PFSK-1 (cell line): ENCODE measurements at regions not wholly inside any gene's neighbourhood (a gene's known extent, or its start where the extent isn't known, plus 50 kb on each side); places are given as distances from the start of the nearest gene placed in this dataset.

Experiments used
- FOXP2 ChIP-seq: optimal IDR thresholded peaks from 2 replicates; pipeline ENCODE3; 2011; ENCODE audit warnings: borderline replicate concordance, control low read depth, inconsistent platforms; ENCODE audit not compliant: insufficient read depth; ENCODE audit errors: extremely low read length, extremely low read depth
- POLR2AphosphoS5 ChIP-seq: IDR thresholded peaks from 2 replicates; pipeline ENCODE4 v1.6.1; 2012; ENCODE audit warnings: low read depth, mild to moderate bottlenecking, control low read depth, low read length, moderate library complexity
- REST ChIP-seq, 2 experiments: IDR thresholded peaks; 2 replicates each; pipeline versions ENCODE4 v1.6.1 to v1.8.0; 2011 to 2012; ENCODE audit warnings: low read depth in 2 of 2, low read length in 2 of 2, control low read depth in 1 of 2, inconsistent platforms in 1 of 2, mild to moderate bottlenecking in 1 of 2, moderate library complexity in 1 of 2; ENCODE audit not compliant: insufficient read depth in 1 of 2
- SIN3A ChIP-seq: IDR thresholded peaks from 2 replicates; pipeline ENCODE4 v1.6.1; 2012; ENCODE audit warnings: mild to moderate bottlenecking, low read length, moderate library complexity, borderline replicate concordance; ENCODE audit not compliant: insufficient read depth
- TAF1 ChIP-seq: IDR thresholded peaks from 2 replicates; pipeline ENCODE4 v1.6.1; 2012; ENCODE audit warnings: low read length, control low read depth, borderline replicate concordance; ENCODE audit not compliant: insufficient read depth

- TF ChIP-seq POLR2AphosphoS5 (no peak), SIN3A (no peak), FOXP2 (no peak), TAF1 (no peak), REST (IDR thresholded peaks at IDR 0.05; ENCODE audit: insufficient read depth in 1 of 2, low read depth in 2 of 2, low read length in 2 of 2) (no peak)
Measured at GRCh38 chr5:91849069-91849468, 466.0 kb upstream of the ARRDC3 start.

DNA sequence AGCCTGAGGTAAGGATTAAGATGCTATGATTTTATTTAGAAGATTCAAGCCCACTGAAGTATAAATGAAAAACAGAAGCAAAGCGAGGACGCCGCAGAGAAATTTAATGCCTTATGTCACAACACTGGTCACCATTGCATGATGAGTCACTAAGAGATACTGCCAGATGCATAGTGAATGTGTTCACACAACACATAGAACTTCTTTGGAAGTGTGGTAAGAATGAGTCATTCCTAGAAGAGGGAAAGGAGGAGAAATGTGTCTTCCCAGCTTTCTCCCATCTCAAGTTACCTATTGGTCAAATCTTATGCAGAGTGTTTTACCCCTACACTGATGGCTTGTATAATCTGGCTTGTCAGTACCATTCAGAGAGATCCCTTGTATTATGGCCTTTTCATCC lies 465.3 kb upstream of the ARRDC3 start:
- TF ChIP-seq TAF1 (no peak), REST (IDR thresholded peaks at IDR 0.05; ENCODE audit: insufficient read depth in 1 of 2, low read depth in 2 of 2, low read length in 2 of 2) (no peak), POLR2AphosphoS5 (no peak), FOXP2 (no peak), SIN3A (no peak)

DNA sequence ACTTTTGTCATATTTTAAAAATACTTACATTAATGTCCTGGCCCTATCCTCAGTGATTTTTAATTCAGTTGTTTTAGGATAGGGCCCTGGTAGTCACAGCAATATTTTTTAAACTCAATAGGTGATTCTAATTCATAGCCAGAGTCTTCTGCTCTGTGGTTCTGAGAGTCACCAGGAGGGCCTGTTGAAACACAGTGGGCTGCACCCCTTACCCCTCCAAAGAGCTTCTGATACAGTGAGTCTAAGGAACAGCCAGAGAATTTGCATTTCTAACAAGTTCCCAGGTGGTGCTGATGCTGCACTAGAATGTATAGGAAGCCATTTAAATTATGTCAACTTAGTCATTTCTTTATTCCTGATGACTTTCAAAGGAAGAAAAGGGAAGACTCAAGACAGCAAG lies 458.3 kb upstream of the ARRDC3 start:
- TF ChIP-seq REST (IDR thresholded peaks at IDR 0.05; ENCODE audit: insufficient read depth in 1 of 2, low read depth in 2 of 2, low read length in 2 of 2) (no peak), SIN3A (no peak), TAF1 (no peak), FOXP2 (no peak), POLR2AphosphoS5 (no peak)

DNA sequence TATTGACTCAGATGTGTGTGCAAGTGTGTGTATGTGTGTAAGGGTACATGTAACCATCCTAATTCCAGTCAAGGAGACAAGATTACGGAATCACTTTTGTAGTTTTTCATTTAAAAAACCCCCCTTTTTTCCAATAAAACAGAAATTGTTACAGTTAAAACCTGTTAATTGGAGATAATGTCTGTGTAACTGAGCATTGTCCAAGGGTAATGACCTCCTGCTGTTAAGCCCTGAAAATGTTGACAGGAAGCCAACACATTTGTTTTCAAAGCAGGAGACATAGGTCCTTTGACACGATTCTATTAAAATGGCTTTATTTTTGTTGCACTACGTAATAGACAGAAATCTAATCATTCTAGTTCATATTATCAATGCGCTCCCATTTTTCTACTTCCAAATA lies 457.3 kb upstream of the ARRDC3 start:
- no peak for TF ChIP-seq FOXP2
- TF ChIP-seq POLR2AphosphoS5: no peak
- no peak for TF ChIP-seq SIN3A
- TF ChIP-seq TAF1: no peak
- no peak for TF ChIP-seq REST (IDR thresholded peaks at IDR 0.05; ENCODE audit: insufficient read depth in 1 of 2, low read depth in 2 of 2, low read length in 2 of 2)

GRCh38 chr5:91839721-91840120 lies 456.6 kb upstream of the ARRDC3 start:
- TF ChIP-seq TAF1 (no peak), FOXP2 (no peak), REST (IDR thresholded peaks at IDR 0.05; ENCODE audit: insufficient read depth in 1 of 2, low read depth in 2 of 2, low read length in 2 of 2) (no peak), SIN3A (no peak), POLR2AphosphoS5 (no peak)
